HG03280 (cell line): ENCODE measurements at regions not wholly inside any gene's neighbourhood (a gene's known extent, or its start where the extent isn't known, plus 50 kb on each side); places are given as distances from the start of the nearest gene placed in this dataset.
A peak's percentile ranks its signal among the peaks of the same experiment; 100 is the strongest.

Experiments used
- ATAC-seq: cut with Tn5 transposase; IDR thresholded peaks from one replicate; pipeline ENCODE4 v1.9.1; 2021; ENCODE audit warnings: mild to moderate bottlenecking, moderate library complexity; ENCODE audit not compliant: unreplicated experiment

GRCh38 chr14:89630101-89630829 lies 213.2 kb upstream of the FOXN3 start:
- ATAC-seq = no peak

GRCh38 chr14:89629383-89629782 lies 212.3 kb upstream of the FOXN3 start:
- ATAC-seq = no peak

DNA sequence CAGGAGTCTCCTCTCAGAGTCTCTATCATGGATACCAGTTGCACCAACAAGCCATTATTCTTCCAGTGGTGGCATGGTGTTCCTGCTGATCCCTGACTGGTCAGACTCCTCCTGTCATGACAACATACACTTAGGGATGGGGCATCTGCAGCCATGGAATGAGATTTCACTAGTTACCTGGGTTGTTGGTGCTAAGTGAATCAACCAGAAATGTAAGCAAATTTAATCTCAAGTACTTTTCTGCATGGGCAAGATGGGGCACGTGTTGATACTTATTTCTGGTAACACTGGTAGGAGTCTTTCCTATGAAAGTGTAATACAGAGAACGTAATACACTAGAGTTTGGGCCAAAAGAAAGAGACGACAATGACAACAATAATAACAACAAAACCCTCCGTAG lies 211.5 kb upstream of the FOXN3 start:
- no peak for ATAC-seq

DNA sequence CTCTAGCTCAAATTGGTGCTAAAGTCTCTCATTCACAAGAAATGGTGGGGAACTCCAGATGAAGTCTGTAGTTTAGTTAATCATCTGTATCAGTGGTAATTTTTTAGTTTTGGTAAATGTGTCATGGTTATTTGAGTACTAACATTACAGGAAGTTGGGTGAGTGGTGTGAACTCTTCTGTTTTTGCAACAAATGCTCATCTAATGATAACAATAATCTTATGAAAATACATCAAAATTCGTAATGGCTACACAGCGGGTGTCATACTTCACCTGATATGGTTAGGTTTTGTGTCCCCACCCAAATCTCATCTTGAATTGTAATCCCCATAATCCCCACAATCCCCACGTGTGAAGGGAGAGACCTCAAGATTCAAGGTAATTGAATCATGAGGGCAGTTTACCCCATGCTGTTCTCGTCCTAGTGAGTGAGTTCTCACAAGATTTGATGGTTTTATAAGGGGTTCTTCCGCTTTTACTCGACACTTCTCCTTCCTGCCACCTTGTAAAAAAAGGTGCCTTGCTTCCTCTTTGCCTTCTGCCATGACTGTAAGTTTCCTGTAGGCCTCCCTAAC lies 209.3 kb upstream of the FOXN3 start:
- no peak for ATAC-seq

- ATAC-seq = no peak
Observed at GRCh38 chr14:89625731-89626232, 208.7 kb upstream of the FOXN3 start.

- ATAC-seq = no peak
Observed at GRCh38 chr14:89625244-89625713, 208.2 kb upstream of the FOXN3 start.

DNA sequence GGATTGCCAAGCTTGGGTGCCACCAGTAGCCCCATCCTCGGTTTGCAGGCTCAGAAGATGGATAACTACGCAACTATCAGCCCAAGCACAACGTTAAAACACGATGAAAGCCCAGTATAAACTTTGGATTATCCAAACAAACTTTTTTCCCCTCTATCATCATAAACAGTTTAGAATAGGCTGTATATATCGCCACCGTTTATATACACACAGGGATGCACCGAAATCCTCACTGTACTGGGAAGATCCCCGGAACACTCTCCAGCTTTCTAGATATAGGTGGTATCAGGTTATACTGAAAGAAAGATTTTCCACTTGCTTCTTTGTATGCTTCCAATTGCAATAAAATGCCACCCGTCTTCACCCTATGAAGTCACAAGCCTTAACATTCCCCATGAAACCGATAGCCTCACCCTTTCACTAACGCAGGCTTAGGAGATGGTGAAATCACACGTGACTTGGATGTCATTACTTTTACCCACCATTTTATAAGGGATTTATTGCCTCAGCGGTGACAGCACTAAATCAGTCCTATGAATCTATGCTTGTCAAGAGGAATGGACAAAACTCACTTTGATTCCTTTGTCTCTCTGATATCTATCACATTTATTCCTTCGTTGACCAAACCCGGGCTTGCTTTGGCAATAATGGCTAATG lies 207.6 kb upstream of the FOXN3 start:
- ATAC-seq = no peak

GRCh38 chr14:89621791-89622638 lies 205.0 kb upstream of the FOXN3 start:
- ATAC-seq = no peak

DNA sequence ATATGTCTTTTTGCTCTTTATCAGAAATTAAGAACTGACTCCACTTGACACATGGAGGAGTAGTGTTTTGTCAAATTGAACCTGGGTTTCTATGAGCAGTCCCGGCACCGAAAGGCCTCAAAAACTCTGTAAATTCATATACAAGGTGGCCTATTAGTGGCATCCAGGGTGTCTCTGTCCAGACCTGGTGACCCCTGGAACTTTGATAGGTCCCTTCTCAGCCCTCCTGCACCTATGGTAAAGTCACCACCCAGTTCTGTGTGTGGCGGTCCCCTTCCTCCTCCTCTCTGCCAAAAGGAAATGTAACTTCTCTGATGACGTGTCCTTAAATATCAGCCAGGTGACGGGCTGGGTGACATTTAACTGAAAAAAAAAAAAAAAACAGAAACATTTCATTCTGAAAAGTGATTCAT lies 204.0 kb upstream of the FOXN3 start:
- no peak for ATAC-seq

DNA sequence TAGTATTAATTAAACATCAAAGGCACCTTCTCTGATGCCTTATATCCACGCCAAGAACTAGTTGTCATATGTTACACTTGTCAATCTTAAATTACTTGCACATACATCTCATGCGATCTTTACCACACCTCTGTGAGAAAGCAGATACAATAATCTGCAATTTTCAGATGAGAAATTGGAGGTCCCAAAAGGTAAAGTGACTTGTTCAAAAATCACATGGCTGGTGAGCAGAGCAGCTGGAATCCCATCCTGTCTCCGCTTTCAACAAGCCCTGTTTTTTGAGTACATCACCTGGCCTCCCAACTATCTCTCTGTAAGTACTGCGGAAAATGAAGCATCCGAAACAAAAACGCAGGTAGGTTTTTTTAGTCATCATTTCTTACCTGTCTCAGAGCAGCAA lies 203.4 kb upstream of the FOXN3 start:
- ATAC-seq = no peak

- no peak for ATAC-seq
Observed at GRCh38 chr14:89619596-89619995, 202.6 kb upstream of the FOXN3 start.

- peak; percentile 69 for ATAC-seq
Observed at GRCh38 chr14:89618811-89619551, 201.9 kb upstream of the FOXN3 start.

DNA sequence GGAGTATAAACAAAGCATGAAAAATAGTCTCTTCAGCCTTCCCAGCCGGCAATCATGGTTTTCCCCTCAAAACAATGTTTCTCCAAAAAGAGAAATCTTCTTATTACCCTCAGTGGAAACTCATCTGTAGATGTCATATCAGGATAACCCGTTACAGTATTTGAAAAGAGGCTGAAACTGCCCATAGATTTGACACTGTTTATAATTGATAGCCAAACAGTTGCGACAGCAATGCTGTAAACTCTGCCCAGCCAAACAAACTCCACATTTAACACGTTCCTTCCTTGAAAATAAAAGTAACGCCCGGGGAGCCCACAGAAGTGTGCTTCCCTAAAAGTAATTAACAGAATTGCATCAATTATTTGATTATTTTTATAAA lies 201.3 kb upstream of the FOXN3 start:
- ATAC-seq = no peak

GRCh38 chr14:89617481-89618329 lies 200.7 kb upstream of the FOXN3 start:
- peak; percentile 34 for ATAC-seq

- ATAC-seq = peak; percentile 63
Observed at GRCh38 chr14:89616852-89617341, 199.9 kb upstream of the FOXN3 start.

- peak; percentile 0 for ATAC-seq
Observed at GRCh38 chr14:89616425-89616824, 199.4 kb upstream of the FOXN3 start.

GRCh38 chr14:89615421-89615820 lies 198.4 kb upstream of the FOXN3 start:
- no peak for ATAC-seq

DNA sequence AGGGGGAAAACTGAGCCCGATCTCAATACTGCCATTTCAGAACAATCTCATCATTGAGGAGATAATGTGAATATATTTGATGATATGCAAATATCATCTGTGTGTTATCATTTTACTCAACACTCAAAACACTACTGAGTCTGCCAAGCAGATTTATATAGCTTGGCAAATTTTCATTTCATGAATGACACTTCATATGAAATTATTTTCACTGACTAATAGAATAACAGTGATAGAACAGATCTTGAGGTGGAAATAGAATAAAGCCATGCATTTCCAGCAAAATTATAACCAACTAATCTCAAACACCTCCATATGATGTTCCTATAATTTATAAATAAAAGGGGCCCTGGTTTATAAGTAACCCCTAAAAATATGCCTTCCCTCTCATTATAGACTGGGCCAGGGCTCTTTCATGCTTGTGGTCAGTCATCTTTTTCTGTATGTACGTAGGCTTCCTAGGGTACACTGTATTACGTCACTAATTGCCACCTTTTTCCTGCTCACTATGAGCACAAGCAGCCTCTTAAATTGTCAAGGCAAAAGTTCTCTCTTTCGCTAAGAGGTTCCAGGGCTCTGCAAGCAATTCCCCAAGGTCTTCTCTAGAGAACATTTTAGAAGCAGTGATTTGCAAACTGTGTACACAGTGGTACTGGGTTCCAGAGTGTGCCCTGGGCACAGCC lies 197.1 kb upstream of the FOXN3 start:
- no peak for ATAC-seq
